Activated naive CD8-positive, alpha-beta T cell (primary cell): ENCODE measurements at regions not wholly inside any gene's neighbourhood (a gene's known extent, or its start where the extent isn't known, plus 50 kb on each side); places are given as distances from the start of the nearest gene placed in this dataset.
"Not testable (repeated sequence)": the region's sequence is repeated elsewhere in the genome, so short reads cannot be mapped to it uniquely, and the experiment has no call there.

Experiments used
- H3K27ac Mint-ChIP-seq: one replicate; pipeline ENCODE4 v1.8.0; 2021; ENCODE audit warnings: mixed read lengths
- H3K27me3 Mint-ChIP-seq: one replicate; pipeline ENCODE4 v1.8.0; 2021; ENCODE audit warnings: mixed read lengths
- H3K36me3 Mint-ChIP-seq: one replicate; pipeline ENCODE4 v1.8.0; 2021; ENCODE audit warnings: mixed read lengths
- H3K4me1 Mint-ChIP-seq: one replicate; pipeline ENCODE4 v1.8.0; 2021; ENCODE audit warnings: low read depth, mixed read lengths
- H3K4me3 Mint-ChIP-seq: one replicate; pipeline ENCODE4 v1.8.0; 2021; ENCODE audit warnings: mild to moderate bottlenecking, mixed read lengths
- H3K9me3 Mint-ChIP-seq: one replicate; pipeline ENCODE4 v1.8.0; 2021; ENCODE audit warnings: low read depth, mixed read lengths

- no peaks in the 10 kb centered on the region for H3K27me3 Mint-ChIP-seq
- no peaks in the 10 kb centered on the region for H3K9me3 Mint-ChIP-seq
- H3K4me1 Mint-ChIP-seq: peaks cover 37% of the 10 kb centered on the region
- H3K27ac Mint-ChIP-seq: no peak overlapping the region
- H3K36me3 Mint-ChIP-seq: no peaks in the 10 kb centered on the region
- no peak overlapping the region for H3K4me3 Mint-ChIP-seq
Measured at GRCh38 chr22:22788460-22789037, 99.1 kb upstream of the IGLL5 start.

- Mint-ChIP-seq H3K4me3 (no peak overlapping the region), H3K27me3 (no peaks in the 10 kb centered on the region), H3K27ac (no peak overlapping the region), H3K9me3 (no peaks in the 10 kb centered on the region), H3K4me1 (peaks cover 37% of the 10 kb centered on the region), H3K36me3 (no peaks in the 10 kb centered on the region)
Measured at GRCh38 chr22:22789233-22789921, 98.2 kb upstream of the IGLL5 start.

- no peak overlapping the region for H3K4me3 Mint-ChIP-seq
- H3K9me3 Mint-ChIP-seq: no peaks in the 10 kb centered on the region
- no peak overlapping the region for H3K27ac Mint-ChIP-seq
- H3K27me3 Mint-ChIP-seq: no peaks in the 10 kb centered on the region
- no peaks in the 10 kb centered on the region for H3K36me3 Mint-ChIP-seq
- peaks cover 37% of the 10 kb centered on the region for H3K4me1 Mint-ChIP-seq
Measured at GRCh38 chr22:22789922-22790845, 97.4 kb upstream of the IGLL5 start.

GRCh38 chr22:22791438-22792181 is 96.0 kb upstream of the IGLL5 start:
- no peaks in the 10 kb centered on the region for H3K36me3 Mint-ChIP-seq
- H3K4me3 Mint-ChIP-seq: no peak overlapping the region
- no peaks in the 10 kb centered on the region for H3K9me3 Mint-ChIP-seq
- H3K4me1 Mint-ChIP-seq: peaks cover 37% of the 10 kb centered on the region
- no peaks in the 10 kb centered on the region for H3K27me3 Mint-ChIP-seq
- no peak overlapping the region for H3K27ac Mint-ChIP-seq

- H3K4me3 Mint-ChIP-seq, H3K27me3 Mint-ChIP-seq: not testable (repeated sequence)
Measured at GRCh38 chr22:22792205-22792786, 95.3 kb upstream of the IGLL5 start.

GRCh38 chr22:22795639-22796038 is 92.0 kb upstream of the IGLL5 start:
- H3K9me3 Mint-ChIP-seq, H3K27me3 Mint-ChIP-seq, H3K4me3 Mint-ChIP-seq, H3K27ac Mint-ChIP-seq, H3K36me3 Mint-ChIP-seq: not testable (repeated sequence)
- peaks cover 21% of the 10 kb centered on the region for H3K4me1 Mint-ChIP-seq

More at GRCh38 chr22:22792205-22792786, 95.3 kb upstream of the IGLL5 start:
- H3K36me3 Mint-ChIP-seq, H3K27ac Mint-ChIP-seq, H3K9me3 Mint-ChIP-seq: not testable (repeated sequence)
- peaks cover 37% of the 10 kb centered on the region for H3K4me1 Mint-ChIP-seq

- H3K36me3 Mint-ChIP-seq: no peaks in the 10 kb centered on the region
- no peak overlapping the region for H3K27ac Mint-ChIP-seq
- H3K4me1 Mint-ChIP-seq: peaks cover 15% of the 10 kb centered on the region
- no peaks in the 10 kb centered on the region for H3K27me3 Mint-ChIP-seq
- no peaks in the 10 kb centered on the region for H3K9me3 Mint-ChIP-seq
- H3K4me3 Mint-ChIP-seq: no peak overlapping the region
Measured at GRCh38 chr22:22796724-22797123, 90.9 kb upstream of the IGLL5 start.

GRCh38 chr22:22798232-22798616 is 89.4 kb upstream of the IGLL5 start:
- H3K27ac Mint-ChIP-seq: no peak overlapping the region
- H3K9me3 Mint-ChIP-seq: no peaks in the 10 kb centered on the region
- no peaks in the 10 kb centered on the region for H3K27me3 Mint-ChIP-seq
- no peaks in the 10 kb centered on the region for H3K36me3 Mint-ChIP-seq
- no peak overlapping the region for H3K4me3 Mint-ChIP-seq
- peaks cover 18% of the 10 kb centered on the region for H3K4me1 Mint-ChIP-seq

GRCh38 chr22:22798716-22799115 is 88.9 kb upstream of the IGLL5 start:
- H3K36me3 Mint-ChIP-seq: no peaks in the 10 kb centered on the region
- H3K27ac Mint-ChIP-seq: no peak overlapping the region
- no peak overlapping the region for H3K4me3 Mint-ChIP-seq
- no peaks in the 10 kb centered on the region for H3K9me3 Mint-ChIP-seq
- no peaks in the 10 kb centered on the region for H3K27me3 Mint-ChIP-seq
- H3K4me1 Mint-ChIP-seq: peaks cover 18% of the 10 kb centered on the region

GRCh38 chr22:22799561-22799960 is 88.1 kb upstream of the IGLL5 start:
- H3K9me3 Mint-ChIP-seq: no peaks in the 10 kb centered on the region
- no peak overlapping the region for H3K4me3 Mint-ChIP-seq
- H3K27ac Mint-ChIP-seq: no peak overlapping the region
- H3K36me3 Mint-ChIP-seq: no peaks in the 10 kb centered on the region
- H3K27me3 Mint-ChIP-seq: no peaks in the 10 kb centered on the region
- peaks cover 19% of the 10 kb centered on the region for H3K4me1 Mint-ChIP-seq

GRCh38 chr22:22800716-22801115 is 86.9 kb upstream of the IGLL5 start:
- Mint-ChIP-seq H3K4me1 (peaks cover 24% of the 10 kb centered on the region), H3K36me3 (peaks cover 2% of the 10 kb centered on the region), H3K27me3 (no peaks in the 10 kb centered on the region), H3K4me3 (no peak overlapping the region), H3K27ac (no peak overlapping the region), H3K9me3 (no peaks in the 10 kb centered on the region)

GRCh38 chr22:22802339-22802970 is 85.2 kb upstream of the IGLL5 start:
- no peak overlapping the region for H3K27ac Mint-ChIP-seq
- no peaks in the 10 kb centered on the region for H3K9me3 Mint-ChIP-seq
- H3K27me3 Mint-ChIP-seq: no peaks in the 10 kb centered on the region
- peaks cover 28% of the 10 kb centered on the region for H3K4me1 Mint-ChIP-seq
- no peak overlapping the region for H3K4me3 Mint-ChIP-seq
- H3K36me3 Mint-ChIP-seq: peaks cover 2% of the 10 kb centered on the region

- H3K27me3 Mint-ChIP-seq: no peaks in the 10 kb centered on the region
- H3K27ac Mint-ChIP-seq: no peak overlapping the region
- peaks cover 2% of the 10 kb centered on the region for H3K36me3 Mint-ChIP-seq
- no peak overlapping the region for H3K4me3 Mint-ChIP-seq
- H3K9me3 Mint-ChIP-seq: no peaks in the 10 kb centered on the region
- H3K4me1 Mint-ChIP-seq: peaks cover 26% of the 10 kb centered on the region
Measured at GRCh38 chr22:22803285-22803853, 84.2 kb upstream of the IGLL5 start.

- Mint-ChIP-seq H3K27me3 (no peaks in the 10 kb centered on the region), H3K36me3 (peaks cover 2% of the 10 kb centered on the region), H3K27ac (no peak overlapping the region), H3K9me3 (no peaks in the 10 kb centered on the region), H3K4me3 (no peak overlapping the region), H3K4me1 (peaks cover 36% of the 10 kb centered on the region)
Measured at GRCh38 chr22:22810018-22810427, 77.6 kb upstream of the IGLL5 start.
